ENCODE measurements at regions not wholly inside any gene's neighbourhood (a gene's known extent, or its start where the extent isn't known, plus 50 kb on each side); places are given as distances from the start of the nearest gene placed in this dataset.
A peak's percentile ranks its signal among the peaks of the same experiment; 100 is the strongest.
"Not testable (repeated sequence)": the region's sequence is repeated elsewhere in the genome, so short reads cannot be mapped to it uniquely, and the experiment has no call there.

- no peak for DNase-seq
Measured at GRCh38 chr3:34013818-34014570, 215.6 kb downstream of the PDCD6IP start.

- DNase-seq, result peak; percentile 40
Measured at GRCh38 chr3:34015204-34016142, 217.0 kb downstream of the PDCD6IP start.

GRCh38 chr3:34016925-34017587, 218.6 kb downstream of the PDCD6IP start:
- DNase-seq, result peak; percentile 54

- DNase-seq, result no peak
Measured at GRCh38 chr3:34017757-34018156, 219.3 kb downstream of the PDCD6IP start.

GRCh38 chr3:34019158-34019557, 220.7 kb downstream of the PDCD6IP start:
- no peak for DNase-seq

- no peak for DNase-seq
Measured at GRCh38 chr3:34020170-34020569, 221.7 kb downstream of the PDCD6IP start.

- no peak for DNase-seq
Measured at GRCh38 chr3:34020726-34021680, 222.6 kb downstream of the PDCD6IP start.

- no peak for DNase-seq
Measured at GRCh38 chr3:34022147-34022546, 223.7 kb downstream of the PDCD6IP start.

- DNase-seq, result no peak
Measured at GRCh38 chr3:34024447-34025240, 226.2 kb downstream of the PDCD6IP start.

- no peak for DNase-seq
Measured at GRCh38 chr3:34033839-34034238, 235.4 kb downstream of the PDCD6IP start.

- no peak for DNase-seq
Measured at GRCh38 chr3:34034840-34035239, 236.4 kb downstream of the PDCD6IP start.

- no peak for DNase-seq
Measured at GRCh38 chr3:34035775-34036174, 237.3 kb downstream of the PDCD6IP start.

GRCh38 chr3:34037260-34037659, 238.8 kb downstream of the PDCD6IP start:
- DNase-seq, result no peak

GRCh38 chr3:34038131-34038530, 239.7 kb downstream of the PDCD6IP start:
- no peak for DNase-seq

GRCh38 chr3:34046154-34046553, 247.7 kb downstream of the PDCD6IP start:
- DNase-seq, result no peak

GRCh38 chr3:34053626-34054025, 255.2 kb downstream of the PDCD6IP start:
- no peak for DNase-seq

- no peak for DNase-seq
Measured at GRCh38 chr3:34056181-34056910, 257.9 kb downstream of the PDCD6IP start.

GRCh38 chr3:34056951-34057390, 258.5 kb downstream of the PDCD6IP start:
- peak; percentile 2 for DNase-seq

GRCh38 chr3:34060995-34061394, 262.6 kb downstream of the PDCD6IP start:
- not testable (repeated sequence) for DNase-seq

- no peak for DNase-seq
Measured at GRCh38 chr3:34065901-34066300, 267.5 kb downstream of the PDCD6IP start.
